ENCODE measurements at regions not wholly inside any gene's neighbourhood (a gene's known extent, or its start where the extent isn't known, plus 50 kb on each side); places are given as distances from the start of the nearest gene placed in this dataset.
"Not testable (repeated sequence)": the region's sequence is repeated elsewhere in the genome, so short reads cannot be mapped to it uniquely, and the experiment has no call there.

DNA sequence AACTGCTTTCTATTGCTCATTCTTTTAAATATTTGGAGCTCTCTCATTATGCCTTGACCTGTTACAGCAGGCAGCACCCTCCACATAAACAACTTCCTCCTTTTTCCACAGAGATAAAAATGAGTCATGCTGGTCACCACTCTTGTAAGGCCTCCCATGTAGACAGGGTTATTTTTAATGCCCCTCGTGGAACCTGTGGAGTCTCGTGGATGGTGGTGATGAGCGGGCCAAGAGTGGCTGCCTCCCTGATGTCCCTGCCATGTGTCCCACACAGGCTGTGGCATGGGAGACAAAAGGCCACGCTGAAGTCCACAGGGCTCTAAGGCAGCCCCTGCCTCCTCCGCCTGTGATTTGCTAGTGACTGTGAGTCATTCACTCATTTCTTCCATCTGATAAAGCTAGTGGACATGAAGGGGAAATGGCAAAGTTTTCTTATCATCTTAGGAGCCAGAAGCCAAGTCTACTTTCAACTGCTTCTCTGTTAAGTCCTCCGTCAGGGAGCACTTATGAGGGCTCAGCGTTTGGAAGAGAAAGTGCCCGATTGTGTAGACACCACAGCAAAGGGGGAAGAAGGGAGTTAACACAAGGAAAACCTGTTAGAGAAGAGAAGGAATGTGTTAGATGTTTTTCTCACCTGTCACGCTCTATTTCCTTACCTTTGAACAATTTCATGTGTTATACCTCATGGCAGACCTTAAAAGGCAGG, 121.6 kb upstream of the FAT1 start:
- intact Hi-C loops (cut with micrococcal nuclease) = no loop called here

DNA sequence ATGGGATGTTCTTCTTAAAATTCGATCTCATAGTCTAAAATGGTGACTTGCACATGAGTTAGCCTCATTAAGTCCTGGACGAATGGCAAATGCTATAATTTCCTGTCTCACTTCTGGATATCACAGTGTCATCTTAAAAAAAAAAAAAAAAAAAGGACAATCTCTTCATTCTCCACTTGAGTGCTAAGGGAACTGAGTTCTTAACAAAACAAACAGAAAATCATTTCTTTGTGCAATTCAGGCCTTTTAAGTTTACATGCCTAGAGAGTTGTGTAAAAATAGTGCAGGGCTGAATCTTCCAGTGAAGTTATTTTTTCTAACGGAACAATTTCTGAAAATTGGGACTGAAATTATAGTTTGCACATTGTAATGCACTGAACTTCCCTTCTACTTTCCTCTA, 122.8 kb upstream of the FAT1 start:
- intact Hi-C loops (cut with micrococcal nuclease) = no loop called here

DNA sequence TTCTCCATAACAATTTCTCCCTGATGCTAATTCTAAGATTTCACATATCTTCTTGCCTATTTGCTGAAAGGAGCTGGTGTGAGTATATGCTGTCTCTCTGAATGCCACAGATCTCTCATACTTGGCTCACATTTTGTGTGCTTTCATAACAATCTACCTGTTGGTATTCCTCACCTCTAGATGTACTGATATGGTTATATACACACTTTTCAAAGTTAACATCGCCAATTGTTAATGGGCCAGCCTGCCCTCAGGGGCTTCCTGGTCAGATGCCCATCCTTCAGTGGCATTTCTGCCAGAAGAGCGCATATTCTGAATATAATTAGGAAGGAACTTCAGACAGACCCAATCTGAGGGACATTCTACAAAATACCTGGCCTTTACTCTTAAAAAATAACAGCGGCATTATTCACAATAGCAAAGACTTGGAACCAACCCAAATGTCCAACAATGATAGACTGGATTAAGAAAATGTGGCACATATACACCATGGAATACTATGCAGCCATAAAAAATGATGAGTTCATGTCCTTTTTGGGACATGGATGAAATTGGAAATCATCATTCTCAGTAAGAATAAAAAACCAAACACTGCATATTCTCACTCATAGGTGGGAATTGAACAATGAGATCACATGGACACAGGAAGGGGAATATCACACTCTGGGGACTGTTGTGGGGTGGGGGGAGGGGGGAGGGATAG, 123.9 kb upstream of the FAT1 start:
- intact Hi-C loops (cut with micrococcal nuclease) = not testable (repeated sequence)

DNA sequence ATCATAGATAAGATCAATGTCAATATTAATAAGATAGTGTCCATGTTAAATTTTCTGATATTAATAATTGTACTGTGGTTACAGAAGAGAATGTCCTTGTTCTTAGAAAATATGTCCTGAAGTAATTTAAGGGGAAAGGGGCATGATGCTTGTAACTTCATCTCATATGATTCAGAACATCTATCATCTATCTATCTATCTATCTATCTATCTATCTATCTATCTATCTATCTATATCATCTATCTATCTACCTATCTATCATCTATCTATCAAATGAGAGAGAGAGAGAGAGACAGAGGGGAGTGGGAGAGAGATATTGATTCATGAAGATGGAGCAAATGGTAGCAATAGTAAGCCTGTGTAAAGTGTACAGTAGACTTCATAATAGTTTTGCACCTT, 124.8 kb upstream of the FAT1 start:
- intact Hi-C loops (cut with micrococcal nuclease) = no loop called here

DNA sequence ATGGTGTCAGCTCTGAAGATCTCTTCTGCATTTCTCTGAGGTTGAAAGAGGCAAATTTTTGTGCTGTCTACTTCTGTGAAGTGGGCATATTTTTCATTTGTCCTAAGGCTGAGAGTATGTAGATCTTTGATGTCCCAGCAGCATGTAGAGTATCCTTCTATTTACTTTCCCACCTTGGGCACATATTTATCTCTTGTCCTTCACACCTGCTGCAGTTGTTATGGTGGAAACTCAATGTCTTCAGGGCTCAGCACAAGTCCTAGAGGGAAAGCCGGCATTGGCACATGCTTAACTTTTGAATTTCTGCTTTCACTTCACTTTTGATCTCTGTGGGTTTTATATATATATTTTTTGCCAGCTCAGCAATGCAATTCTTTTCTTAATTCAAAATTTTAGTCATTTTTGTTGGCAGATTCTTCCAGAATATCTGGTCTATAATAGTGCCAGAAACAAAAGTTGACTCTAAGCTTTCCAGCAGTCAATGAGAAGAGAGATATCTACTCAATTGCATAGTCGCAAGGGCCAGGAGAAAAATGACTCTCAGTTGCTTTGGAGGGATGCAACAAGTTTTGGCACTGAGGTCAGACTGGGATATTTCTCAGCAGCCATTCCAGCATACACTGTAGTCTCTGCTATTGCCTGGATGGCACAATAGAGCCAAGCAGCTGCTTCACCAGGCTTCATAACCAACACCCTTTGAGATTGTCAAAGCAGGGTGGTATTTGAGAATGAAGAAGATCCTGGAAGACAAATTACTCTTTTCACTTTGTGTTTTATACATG, 127.8 kb upstream of the FAT1 start:
- intact Hi-C loops (cut with micrococcal nuclease) = no loop called here

DNA sequence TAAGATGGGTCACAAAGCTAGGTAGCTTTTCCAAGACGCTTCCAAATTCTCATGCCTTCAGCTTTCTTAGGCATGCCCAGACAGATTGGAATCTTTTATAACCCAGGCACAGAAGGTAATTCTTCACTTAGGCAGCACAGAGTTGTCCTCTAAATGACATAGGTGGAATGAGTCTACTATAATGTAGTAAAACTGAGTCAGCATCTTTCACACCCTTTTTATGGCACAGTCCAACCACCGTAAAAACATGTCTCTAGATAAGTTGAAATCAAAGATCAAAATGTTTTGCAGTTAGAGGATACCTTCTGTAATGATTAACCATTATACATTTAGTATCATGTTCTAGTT, 128.4 kb upstream of the FAT1 start:
- intact Hi-C loops (cut with micrococcal nuclease) = no loop called here

DNA sequence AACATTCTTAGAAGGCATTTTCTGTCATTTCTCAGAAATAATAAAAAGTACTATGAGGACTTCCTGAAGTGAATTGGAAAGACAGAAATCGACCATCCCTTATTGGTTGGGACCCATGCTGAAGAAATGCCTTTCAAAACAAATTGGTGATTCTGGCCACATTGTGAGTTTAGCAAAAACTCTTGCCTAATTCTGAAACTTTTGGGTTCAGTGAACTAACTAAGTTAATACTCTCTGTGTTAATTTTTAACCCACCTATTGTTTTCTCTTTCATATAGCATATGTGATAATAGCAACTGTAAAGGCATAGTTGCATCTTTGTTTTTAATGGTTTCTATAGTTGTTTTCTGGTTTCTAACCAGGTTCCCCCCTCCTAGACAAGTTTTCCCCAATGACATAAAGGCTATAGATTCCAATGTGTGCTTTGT, 129.3 kb upstream of the FAT1 start:
- intact Hi-C loops (cut with micrococcal nuclease) = no loop called here

DNA sequence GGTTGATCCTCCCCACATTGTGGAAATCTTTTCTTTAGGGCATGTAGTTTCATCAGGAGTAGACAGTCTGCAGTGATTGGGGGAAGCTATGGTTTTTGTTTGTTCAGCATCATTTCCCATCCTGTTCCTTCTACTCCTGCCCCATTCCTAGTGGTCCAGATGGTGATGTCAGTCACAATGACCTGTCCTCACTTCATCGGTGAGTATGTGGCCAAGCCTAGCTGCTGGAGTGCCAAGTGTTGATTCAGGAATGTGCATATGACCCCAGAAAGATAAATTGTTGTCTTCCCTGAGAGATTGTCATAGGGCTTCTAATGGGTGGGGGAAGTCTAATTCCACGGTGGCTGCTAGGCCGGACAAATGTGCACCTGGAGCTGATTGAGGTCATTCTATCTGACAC, 130.6 kb upstream of the FAT1 start:
- intact Hi-C loops (cut with micrococcal nuclease) = no loop called here

DNA sequence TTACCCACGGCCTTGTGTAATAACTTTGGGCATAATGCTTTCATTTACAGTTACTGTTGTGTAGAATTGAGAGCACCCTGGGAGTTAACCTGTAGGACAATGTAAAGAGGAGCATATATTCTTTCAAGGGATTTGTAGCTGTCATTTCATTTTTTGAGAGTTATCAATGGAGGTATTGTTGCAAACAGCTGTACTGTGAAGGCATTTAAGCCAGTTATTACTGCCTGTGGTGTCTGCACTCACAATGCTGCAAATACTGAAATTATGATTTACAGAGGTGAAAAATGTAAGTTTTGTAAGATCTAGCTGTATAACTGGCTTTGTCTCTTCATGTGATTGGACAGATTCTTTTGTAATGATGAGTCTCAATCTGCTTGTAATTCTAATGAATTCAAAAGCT, 131.5 kb upstream of the FAT1 start:
- intact Hi-C loops (cut with micrococcal nuclease) = no loop called here

DNA sequence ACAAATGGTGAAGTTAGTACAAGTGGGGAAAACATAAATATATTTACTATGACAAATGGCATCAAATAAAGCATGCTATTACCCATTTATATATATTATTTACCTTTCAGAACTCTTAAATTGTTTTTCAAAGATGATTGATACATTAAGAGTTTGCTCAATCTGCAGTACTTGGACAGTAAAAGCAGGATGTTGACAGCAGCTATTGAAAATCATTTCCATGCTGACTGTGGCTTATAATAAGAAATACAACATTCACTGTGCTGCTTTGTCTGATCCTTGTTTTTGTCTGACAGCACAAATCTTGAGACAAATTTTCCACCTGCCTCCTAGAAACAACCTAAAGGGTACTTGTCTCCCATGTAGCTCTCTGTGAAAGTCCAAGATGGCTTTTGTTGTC, 134.1 kb upstream of the FAT1 start:
- intact Hi-C loops (cut with micrococcal nuclease) = no loop called here

DNA sequence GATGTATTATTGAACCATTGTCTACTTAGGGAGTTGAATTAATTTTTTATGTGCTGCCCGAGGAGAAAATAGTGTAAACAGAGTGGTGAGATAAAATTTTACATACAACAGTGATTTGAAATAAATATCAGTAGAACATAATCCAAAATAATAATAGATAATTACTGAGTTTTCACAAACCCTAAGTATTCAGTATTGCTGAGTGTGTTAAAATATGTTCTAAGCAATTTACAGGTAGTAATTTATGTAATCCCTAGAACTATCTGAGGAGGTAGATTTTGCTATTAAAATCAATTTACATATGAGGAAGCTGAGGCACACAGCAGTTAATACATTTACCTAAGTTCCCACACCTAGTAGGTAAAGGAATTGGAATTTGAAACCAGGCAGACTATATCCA, 134.7 kb upstream of the FAT1 start:
- intact Hi-C loops (cut with micrococcal nuclease) = no loop called here

DNA sequence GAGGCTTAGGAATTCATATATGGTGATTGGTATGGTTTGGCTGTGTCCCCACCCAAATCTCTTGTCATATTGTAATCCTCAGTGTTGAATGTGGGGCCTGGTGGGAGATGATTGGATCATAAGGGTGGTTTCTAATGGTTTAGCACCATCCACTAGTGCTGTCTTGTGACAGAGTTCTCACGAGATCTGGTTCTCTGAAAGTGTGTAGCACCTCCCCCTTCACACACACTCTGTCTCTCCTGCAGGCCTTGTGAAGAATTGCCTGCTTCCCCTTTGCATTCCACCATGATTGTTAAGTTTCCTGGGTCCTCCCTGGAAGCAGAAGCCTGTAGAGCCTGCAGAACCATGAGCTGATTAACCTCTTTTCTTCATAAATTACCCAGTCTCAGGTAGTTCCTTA, 135.8 kb upstream of the FAT1 start:
- intact Hi-C loops (cut with micrococcal nuclease) = no loop called here

DNA sequence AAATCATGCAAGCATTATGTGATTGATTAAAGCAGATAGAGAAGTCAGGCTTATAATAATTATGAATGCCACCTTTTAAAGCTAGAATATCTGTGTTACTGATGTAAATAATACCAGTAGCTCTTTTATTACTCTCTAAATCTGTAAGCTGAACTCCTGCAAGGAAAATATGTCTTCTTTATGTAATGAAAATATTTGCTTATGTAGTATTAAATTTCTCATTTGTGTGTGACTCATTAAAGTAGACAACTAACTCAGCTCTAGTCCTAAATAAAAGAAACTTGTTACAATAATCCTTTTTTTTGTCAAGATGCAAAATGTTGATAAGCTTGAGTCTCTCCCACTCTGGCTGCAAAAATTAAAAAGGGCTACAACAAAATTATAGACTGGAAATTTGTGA, 137.7 kb upstream of the FAT1 start:
- intact Hi-C loops (cut with micrococcal nuclease) = no loop called here

DNA sequence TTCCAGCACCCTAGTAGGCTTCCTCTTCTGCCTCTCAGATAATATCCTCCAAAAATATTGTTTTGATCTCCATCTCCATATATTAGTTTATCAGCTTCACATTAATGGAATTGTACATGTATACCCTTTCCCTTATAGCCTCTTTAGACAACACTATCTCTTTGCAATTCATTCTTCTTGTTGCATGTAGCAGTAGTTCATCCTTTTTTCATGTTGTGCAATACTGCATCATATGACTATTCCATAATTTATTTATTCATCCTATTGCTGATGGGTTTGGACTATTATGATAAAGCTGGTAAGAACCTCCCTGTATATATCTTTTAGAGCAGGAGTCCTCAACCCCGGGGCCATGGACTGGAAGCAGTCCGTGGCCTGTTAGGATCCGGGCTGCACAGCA, 148.2 kb upstream of the FAT1 start:
- intact Hi-C loops (cut with micrococcal nuclease) = no loop called here

DNA sequence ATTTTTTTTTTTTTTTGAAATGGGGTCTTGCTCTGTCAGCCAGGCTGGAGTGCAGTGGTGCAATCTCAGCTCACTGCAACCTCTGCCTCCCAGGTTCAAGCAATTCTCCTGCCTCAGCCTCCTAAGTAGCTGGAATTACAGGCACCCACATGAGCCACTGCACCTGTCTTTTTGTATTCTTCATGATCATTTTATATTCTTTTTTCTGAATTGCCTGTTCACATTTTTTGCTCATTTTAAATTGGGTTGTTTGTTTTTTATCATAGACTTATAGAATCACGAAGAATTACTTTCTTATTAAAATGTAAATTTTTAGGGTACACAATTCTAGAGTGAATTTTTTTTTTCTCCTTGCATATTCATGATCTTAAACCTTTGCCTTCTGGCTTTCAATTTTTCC, 149.4 kb upstream of the FAT1 start:
- intact Hi-C loops (cut with micrococcal nuclease) = not testable (repeated sequence)

DNA sequence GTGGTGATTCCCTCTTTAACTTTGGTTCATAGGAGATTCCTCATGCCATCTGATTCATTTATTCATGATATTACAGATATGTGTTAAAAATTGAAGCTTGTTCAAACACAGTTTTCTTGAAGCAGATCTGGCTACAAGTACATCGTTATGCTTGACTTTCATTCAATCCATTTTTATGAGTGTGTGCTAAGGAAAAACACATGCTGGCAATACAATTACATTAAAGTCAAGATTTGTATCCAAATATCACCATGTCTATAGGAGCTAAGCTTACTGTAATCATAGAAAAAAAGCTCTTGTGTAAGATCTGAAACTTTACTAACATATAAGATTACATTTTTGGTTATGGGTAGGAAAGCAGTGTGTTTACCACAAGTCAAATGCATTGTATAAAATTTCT, 151.8 kb upstream of the FAT1 start:
- intact Hi-C loops (cut with micrococcal nuclease) = no loop called here

DNA sequence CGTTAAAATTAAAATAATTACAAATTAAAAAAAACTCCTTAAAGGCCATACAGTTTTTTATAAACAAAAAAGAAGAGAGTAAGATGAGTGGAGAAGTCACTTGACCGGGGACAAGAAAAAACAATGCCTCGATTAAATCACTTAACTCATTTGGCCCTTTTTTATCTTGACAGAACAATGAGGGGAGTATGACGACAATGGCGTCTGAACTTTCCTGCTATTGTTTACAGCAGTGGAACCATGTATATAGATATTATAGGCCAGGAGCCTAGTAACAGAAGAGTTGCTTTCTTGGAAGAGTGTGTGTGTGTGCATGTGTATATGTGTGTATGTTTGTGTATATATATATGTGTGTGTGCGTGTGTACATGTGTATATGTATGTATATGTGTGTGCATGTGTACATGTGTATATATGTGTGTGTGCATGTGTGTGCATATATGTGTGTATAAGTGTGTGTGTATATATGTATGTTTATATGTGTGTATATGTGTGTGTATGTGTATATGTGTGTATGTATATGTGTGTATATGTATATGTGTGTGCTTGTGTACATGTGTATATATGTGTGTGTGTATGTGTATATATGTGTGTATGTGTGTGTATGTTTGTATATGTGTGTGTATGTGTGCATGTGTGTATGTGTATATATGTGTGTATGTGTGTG, 153.4 kb upstream of the FAT1 start:
- intact Hi-C loops (cut with micrococcal nuclease) = no loop called here

DNA sequence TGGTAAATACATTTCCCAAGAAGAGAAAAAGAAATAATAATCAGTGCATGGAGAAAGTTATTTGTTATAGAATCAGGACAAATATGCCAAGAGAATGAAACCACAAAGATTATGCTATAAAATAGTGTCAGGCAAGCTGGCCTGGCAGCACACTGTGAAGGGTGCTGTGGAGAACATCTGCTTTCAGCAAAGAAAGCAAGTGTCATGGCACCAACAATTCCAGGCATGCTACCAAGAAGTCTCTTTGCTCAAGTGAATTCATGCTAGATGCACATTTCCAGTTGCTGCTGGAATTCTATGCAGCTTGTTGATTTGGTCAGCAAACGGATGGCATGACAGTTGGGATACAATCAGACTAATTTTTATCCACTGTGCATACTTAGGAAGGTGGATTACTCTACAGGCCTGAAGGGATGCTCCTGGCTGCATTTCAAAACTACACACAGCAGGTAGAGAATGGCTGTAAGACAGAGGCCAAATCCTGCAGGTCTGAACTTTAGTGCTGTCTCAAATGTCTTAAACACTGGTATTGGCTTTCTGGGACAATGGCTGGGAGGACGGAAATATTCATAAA, 154.6 kb upstream of the FAT1 start:
- intact Hi-C loops (cut with micrococcal nuclease) = no loop called here

DNA sequence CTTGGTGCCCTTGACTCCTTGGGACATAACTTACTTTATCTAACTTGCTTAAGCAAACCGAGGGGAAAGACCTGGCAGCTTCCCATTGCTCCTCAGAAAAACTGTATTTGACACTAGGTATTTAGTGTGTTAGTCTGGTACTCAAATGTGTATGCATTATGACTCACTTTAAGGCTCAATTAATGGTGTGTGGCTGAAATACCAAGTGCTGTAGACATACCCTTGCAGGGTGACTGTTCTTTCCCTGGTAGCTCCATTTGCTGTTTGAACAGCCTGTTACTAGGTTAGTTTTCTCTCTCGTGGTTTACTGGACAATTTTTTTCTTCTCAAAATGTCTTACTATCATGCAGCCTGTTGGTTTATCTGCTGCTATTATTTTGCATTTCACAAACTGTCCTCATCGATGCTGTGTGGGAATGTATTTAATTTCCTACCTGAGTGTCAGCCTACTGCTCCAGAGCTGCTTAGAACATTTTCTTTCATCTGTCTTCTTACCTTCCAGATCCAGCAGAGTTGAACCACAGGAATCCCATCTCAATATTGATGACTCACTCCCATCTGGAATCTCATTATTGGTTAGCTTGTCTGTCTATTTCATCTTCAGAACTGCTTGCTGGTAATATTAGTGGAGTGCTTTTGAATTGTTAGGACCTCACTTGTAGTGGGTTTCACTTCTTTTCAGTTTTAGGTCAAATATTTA, 158.0 kb upstream of the FAT1 start:
- intact Hi-C loops (cut with micrococcal nuclease) = no loop called here

DNA sequence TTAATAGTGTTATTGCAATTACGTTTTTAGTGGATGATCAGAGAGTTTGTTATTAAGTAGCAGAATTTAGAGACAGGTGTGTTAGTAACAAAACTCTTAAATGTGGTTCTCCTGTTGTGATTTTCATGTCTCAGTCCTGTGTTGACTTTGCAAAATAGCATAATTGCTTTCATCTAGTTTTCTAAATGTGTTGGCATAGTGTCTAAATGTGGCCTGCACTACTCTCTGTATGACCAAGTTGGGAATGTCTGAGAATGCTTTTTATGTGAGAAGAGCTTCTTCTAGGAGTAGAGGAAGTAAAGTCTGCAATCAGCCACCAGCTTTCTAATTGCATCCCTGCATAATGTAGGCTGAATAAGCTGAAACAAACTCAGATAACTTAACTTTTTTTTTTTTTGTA, 158.6 kb upstream of the FAT1 start:
- intact Hi-C loops (cut with micrococcal nuclease) = no loop called here

DNA sequence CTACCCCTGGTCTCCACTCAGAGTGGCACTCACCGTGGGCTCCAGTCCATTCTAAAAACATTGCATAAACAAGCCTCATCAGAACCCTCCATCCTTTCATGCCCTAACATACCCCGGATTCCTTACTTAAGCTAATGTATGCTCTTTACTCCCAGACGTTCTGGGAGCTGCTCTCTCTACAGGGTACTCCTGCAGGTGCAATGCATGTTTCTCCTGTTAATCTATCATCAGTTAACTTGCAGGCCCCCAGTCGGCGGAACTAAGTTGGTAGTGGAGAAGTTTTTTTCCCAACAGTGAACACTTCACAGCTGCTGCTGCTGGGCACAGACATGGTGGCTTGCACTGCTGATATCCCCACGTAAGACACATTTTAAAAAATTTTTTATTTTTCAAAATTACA, 161.6 kb upstream of the FAT1 start:
- intact Hi-C loops (cut with micrococcal nuclease) = no loop called here

Data from T-helper 1 cell treated with Interleukin-12 subunit alpha and Interleukin-12 subunit beta and Interleukin-4 antibody, amounts not matched to agents 30 ng/mL and 1 ng/mL, for 36 hours (primary cell).